NCI-H1092 treated with DMSO at 0.1 percent for 48 hours (cell line): ENCODE measurements at regions not wholly inside any gene's neighbourhood (a gene's known extent, or its start where the extent isn't known, plus 50 kb on each side); places are given as distances from the start of the nearest gene placed in this dataset.
"Not testable (repeated sequence)": the region's sequence is repeated elsewhere in the genome, so short reads cannot be mapped to it uniquely, and the experiment has no call there.

Experiments used
- DNase-seq: peaks from one replicate; lab custom pipeline; 2025; lab: John Stamatoyannopoulos, UW

DNA sequence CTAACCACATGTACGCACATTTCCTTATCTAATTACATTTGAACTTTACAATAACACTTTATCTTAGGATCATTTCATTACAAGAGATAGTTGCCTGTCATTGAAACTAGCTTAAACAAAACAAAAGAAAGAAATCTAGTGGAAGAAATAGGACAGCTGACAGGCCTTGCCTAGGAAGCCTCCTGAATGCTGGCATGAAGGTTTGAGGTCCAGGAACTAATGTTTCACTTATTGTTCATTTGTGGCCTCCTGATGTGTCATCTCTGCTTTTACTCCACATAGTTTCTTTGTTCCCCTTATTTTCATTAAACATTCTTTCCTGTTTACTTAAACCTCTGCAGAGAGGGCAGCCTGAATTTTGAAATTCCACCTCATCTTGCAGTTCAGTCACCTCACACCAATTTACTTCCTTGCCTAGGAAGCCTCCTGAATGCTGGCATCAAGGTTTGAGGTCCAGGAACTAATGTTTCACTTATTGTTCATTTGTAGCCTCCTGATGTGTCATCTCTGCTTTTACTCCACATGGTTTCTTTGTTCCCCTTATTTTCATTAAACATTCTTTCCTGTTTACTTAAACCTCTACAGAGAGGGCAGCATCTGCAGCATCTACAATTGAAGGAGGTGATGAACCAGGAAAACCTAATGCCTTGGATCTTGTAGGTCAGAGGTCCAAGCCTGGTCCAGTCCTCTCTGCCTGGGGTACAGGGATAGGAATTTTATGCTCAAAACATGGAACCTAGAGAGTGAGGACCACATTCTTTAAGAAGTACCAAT lies 319.2 kb downstream of the SPATA31A1 start:
- DNase-seq = not testable (repeated sequence)

DNA sequence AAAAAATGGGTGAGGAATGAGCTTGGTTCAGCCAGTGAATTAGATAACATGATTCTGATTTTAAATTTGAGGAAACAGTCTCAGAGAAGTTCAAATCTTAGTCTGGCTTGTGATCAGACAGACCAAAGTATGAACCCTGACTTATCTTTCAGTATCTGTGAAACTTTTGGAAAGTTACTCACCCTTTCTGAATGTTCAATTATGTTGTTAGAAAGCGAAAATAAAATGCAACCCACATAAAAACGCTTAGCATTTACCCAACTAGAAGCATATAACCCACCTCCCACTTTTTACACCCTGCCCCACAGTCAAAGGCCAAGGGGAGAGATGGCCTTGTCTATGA lies 319.7 kb downstream of the SPATA31A1 start:
- DNase-seq = not testable (repeated sequence)

DNA sequence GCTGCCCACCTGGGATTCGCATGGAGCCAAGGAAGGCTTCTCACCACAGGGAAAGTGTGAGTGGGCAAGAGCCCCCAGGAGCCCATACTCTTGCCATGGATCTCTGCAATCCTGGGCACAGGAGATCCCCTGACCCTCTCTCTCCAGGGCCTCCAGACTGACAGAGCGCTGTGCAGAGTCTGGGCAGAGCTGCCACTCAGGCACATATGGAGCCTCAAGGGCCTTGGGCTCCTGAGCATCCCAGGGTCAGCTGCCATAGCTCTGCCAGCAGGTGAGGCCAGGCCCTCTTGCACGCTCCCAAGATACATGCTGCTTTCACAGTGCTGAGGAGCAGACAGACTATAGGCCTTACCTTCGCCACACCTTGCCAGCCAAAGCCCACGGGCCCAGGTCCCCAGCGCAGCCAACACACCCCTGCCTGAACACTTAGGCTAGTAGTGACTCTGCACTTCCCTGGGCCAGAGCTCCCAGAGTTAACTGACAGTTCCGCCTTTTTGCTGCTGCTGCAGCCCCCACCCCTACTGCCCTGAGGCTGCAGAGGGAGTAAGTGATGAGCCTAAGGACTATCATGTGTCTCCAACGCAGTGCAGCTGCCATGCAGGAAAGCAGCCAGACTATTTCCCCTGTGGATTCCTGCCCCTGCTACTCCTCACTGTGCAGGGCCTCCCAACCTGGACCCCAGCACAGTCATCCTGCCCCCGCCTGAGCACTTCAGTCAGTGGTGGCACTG lies 323.2 kb downstream of the SPATA31A1 start:
- DNase-seq = not testable (repeated sequence)

DNA sequence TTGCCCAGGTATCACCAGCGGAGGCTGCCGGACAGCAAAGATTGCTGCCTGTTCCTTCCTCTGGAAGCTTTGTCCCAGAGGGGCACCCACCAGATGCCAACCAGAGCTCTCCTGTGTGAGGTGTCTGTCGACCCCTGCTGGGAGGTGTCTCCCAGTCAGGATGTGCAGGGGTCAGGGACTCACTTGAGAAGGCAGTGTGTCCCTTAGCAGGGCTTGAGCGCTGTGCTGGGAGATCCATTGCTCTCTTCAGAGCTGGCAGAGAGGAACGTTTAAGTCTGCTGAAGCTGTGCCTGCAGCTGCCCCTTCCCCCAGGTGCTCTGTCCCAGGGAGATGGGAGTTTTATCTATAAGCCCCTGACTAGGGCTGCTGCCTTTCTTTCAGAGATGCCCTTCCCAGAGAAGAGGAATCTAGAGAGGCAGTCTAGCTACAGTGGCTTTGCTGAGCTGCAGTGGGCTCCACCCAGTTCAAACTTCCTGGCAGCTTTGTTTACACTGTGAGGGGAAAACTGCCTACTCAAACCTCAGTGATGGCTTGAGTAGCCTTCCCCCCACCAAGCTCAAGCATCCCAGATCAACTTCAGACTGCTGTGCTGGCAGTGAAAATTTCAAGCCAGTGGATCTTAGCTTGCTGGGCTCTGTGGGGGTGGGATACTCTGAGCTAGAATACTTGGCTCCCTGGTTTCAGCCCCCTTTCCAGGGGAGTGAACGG lies 325.4 kb downstream of the SPATA31A1 start:
- not testable (repeated sequence) for DNase-seq

DNA sequence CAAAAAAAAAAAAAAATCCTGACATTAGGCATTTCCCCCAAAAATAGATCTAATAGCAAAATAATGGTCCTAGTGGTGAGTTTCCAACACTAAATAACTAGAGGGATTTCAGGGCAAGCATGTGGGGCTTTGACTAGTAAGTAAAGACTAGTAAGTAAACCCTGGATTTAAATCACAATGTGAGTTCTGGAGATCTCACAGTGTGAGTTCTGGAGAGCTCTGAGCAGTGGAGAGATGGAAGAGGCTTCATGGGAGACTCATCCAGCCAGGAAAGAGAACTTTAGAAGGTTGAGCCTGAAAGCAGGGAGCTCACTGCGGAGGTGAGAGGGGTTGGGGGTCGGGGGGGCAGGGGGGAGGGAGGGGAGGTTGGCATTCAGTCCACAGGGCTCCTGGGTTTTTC lies 373.4 kb downstream of the SPATA31A1 start:
- not testable (repeated sequence) for DNase-seq

DNA sequence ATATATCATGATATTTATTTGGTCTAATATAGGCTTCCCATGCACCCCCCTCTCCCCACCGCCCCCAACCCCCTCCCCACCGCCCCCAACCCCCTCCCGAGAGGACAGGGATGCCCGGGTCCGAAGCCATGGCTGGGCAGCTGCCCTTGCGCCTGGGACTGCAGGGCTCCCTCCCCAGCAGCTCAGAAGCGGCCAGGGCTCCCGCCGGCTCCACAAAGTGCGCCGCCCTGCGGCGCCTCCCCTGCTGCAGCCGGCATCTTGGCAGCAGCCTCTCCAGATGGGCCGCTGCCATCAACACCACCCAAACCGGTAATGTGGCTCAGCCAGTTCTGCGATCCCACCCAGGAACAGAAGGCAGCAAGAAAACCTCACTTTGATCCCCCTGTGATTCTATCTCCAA lies 389.4 kb downstream of the SPATA31A1 start:
- not testable (repeated sequence) for DNase-seq

DNA sequence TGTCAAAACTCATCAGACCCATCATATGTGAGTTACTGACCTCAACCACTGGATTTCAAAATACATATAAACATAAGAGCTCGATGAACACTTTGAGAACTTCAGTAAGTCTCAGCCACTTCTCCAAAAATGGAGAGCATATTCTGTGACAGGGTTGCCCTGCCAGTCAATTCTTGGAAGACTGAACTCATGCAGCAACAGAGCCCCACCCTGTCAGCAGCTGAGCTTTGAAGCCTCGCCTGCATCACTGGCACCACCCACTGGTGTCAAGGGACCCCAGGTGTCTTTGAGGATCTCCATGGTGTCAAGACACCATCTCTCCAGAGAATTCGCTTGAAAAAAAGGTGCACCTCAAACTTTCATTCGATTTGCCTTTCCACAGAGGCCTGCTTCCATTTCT lies 420.1 kb downstream of the SPATA31A1 start:
- not testable (repeated sequence) for DNase-seq

DNA sequence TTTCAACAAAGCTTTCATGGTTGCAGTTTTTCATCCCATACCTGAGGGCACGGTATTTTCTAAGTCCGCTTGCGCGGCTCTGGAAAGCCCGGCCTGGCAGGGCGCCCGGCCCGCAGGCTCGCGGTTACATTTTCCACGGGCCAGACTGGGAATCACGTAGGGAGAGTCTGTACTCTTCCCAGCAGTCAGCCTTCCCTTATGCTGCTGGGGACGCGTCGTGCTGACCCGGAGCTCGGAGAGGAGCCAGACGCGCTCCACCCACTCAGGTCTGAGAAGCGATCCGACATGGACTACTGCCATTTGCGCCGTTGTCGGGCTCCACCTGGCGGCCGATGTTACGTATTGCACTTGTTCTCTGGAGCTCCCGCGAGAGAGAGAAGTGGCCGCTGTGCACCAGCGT lies 435.9 kb downstream of the SPATA31A1 start:
- not testable (repeated sequence) for DNase-seq

DNA sequence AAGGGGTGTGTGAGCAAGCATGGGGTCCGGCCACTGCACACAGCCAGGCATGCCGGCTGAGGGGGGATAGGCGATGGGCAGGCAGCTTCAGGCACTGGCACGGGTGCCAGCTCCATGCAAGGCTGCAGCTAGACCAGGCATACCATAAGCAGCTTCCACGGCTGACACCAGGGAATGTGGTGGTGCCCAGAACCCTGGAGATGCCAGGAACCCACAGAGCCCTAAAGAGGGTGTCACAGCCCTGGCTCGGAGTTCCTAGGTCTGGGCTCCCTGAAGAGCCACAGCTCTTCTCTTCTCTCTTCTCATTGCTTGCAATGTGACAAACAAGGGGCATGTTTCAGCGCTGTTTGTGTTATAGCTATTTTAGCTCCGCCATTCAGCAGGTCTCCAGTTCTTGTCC lies 442.5 kb downstream of the SPATA31A1 start:
- DNase-seq = not testable (repeated sequence)

DNA sequence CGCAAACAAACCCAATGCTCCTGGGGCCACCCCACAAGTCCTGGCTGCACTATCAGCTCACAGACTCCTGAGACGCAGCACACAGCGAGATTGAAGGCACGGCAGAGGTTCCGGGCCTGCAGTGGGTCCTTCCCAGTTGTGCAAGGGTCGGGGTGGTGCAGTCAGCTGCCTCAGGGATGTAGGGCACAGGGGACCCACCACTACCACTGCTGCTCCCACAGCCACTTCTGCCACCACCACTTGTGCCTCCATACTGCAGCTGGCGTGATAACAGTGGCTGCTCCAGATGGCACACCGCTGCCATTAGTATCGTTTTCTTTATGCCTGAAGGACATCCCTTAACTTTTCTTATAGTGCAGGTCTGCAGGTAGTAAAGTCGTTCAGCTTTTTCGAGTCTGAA lies 443.8 kb downstream of the SPATA31A1 start:
- DNase-seq = not testable (repeated sequence)

DNA sequence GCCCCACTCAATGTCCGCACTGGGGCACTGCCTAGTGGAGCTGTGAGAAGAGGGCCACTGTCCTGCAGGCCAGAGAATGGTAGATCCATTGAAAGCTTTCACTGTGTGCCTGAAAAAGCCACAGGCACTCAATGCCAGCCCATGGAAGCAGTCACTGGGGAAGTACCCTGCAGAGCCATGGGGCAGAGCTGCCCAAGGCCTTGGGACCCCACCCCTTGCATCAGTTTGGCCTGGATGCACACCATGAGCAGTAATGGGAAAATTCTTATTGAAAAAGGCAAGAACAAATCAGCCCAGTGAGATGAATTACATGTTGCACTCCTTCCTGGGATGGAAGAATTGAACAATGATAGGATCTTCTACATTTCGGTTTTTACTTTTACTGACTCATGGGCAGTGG lies 447.1 kb downstream of the SPATA31A1 start:
- DNase-seq = not testable (repeated sequence)

DNA sequence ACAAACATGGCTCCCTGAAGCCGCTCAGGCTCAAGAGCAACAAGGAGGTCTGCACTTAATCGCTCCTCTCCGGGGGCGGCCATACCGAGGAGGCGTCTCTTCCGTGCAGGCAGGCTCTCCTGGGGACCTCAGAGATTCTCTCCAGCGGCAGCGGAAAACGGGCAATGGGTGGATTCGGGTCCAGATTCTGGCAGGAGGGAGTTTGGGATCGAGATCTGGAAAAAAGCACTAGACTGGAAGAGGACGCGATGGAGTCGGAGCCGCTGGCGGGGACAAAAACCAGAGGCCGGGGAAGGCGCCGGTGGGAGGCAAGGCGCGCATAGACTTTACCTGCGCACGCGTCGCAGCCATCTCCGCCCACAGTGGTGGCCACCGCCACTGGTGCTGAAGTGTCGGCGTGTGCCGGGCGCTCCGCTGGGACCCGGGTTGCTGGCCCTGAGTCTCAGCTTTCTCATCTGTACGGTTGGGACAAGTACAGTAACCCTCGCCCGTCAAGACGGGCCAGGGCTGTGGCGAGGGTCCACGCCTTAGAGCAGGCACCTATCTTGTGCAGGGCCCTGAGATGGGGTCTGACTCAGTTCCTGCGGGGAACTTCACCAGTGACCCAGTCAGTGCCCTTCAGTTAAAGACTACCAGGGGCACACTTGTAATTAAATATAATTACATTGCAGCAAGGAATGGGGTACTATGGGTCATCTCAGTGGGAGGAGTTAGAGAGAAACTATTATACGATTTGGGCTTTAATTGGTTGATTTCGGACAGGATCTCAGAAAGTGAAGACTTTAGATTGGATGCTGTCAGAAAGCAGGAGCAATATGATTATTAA lies 454.1 kb downstream of the SPATA31A1 start:
- DNase-seq = peak; percentile 36

DNA sequence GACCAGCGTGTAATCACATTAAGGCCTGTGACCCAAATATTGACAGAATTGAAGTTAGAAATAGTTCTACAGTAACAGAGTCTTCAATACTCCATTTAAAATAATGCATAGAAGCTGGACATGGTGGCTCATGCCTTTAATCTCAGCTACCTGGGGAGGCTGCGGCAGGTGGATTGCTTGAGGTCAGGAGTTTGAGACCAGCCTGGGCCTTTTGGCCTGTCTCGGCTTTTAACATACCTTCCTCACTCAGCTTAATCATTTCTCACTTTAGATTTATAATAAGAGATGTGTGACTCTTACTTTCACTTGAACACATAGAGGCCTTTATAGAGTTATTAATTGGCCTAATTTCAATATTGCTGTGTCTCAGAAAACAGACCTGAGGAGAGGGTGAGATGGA lies 454.9 kb downstream of the SPATA31A1 start:
- not testable (repeated sequence) for DNase-seq

DNA sequence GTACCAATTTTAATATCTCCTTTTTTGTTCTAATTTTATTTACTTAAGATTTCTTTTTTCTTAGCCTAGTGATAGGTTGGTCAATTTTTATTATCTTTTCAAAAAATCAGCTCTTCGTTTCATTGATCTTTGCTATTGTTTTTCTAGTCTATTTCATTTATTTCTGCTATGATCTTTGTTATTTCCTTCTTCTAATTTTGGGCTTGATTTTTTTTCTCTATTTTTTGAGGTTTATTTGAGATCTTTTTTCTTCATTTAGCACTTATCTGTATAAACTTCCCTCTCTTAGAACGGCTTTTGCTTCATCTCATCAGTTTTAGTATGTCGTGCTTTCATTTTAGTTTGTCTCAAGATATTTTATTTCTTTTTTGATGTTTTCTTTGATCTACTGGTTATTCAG lies 456.1 kb downstream of the SPATA31A1 start:
- DNase-seq = not testable (repeated sequence)

DNA sequence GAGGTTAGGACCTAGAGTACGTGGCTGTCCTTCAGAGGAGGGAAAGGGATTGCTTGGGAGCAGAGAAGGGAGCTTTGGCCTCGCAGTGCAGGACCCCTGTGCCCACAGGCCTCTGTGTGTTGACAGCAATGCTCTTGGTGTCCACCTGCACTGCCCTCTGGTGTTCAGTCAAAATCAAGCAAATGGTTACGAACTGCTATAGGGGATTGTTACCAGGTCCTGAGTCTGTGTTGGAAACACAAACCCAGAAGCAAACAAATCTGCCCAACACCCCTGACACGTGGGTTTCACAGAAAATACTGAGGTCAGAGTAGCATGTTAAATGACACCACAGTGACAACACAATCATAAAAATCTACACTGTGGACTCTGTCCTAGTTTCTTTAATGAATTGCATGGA lies 473.0 kb downstream of the SPATA31A1 start:
- DNase-seq = not testable (repeated sequence)
